HEK293T (cell line): ENCODE measurements at regions not wholly inside any gene's neighbourhood (a gene's known extent, or its start where the extent isn't known, plus 50 kb on each side); places are given as distances from the start of the nearest gene placed in this dataset.

Source experiments
- ARNT ChIP-seq: fragments of 450-650 bp; IDR thresholded peaks from 2 replicates; pipeline ENCODE4 v1.6.1; 2017; ENCODE audit warnings: mild to moderate bottlenecking
- NFRKB ChIP-seq: fragments of 450-650 bp; IDR thresholded peaks from 2 replicates; pipeline ENCODE4 v1.6.1; 2016; ENCODE audit warnings: mild to moderate bottlenecking, moderate library complexity
- TF ChIP-seq, protein P1 (sequence below): fragments of 450-650 bp; IDR thresholded peaks from 2 replicates; pipeline ENCODE4 v1.6.1; 2016

DNA sequence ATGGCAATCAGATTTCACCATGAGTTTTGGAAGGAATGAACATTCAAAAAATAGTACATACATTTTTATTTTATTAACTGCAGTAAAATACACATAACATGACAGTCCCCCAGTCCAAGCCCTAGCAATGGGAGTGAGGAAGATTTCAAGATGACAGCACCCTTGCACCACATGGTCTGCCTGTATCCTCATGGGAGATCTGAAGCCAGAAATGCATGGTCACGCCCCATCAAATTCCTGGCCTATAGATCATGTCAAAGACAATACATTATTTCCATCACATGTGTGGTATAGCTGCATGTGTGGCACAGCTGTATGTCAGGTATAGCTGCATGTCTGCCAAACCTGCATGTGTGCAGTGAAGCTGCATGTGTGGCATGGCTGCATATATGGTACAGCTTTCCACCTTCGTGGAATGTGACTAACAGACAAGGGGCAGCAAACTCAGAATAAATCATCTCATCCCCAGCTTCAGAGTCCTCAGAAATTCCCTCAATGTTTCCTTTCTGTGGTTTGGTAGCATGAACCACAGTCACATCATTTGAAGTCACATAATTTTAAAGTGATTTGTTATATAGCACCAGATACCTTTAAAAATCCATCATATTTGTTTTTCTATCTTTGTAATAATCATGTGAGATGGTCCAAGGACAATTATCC lies 518.2 kb upstream of the SOX11 start:
- TF ChIP-seq NFRKB (no peak), ARNT (no peak)
- TF ChIP-seq, protein P1, sequence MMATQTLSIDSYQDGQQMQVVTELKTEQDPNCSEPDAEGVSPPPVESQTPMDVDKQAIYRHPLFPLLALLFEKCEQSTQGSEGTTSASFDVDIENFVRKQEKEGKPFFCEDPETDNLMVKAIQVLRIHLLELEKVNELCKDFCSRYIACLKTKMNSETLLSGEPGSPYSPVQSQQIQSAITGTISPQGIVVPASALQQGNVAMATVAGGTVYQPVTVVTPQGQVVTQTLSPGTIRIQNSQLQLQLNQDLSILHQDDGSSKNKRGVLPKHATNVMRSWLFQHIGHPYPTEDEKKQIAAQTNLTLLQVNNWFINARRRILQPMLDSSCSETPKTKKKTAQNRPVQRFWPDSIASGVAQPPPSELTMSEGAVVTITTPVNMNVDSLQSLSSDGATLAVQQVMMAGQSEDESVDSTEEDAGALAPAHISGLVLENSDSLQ = no peak
